ENCODE measurements at regions not wholly inside any gene's neighbourhood (a gene's known extent, or its start where the extent isn't known, plus 50 kb on each side); places are given as distances from the start of the nearest gene placed in this dataset.

- TF ChIP-seq CTCF (IDR thresholded peaks at IDR 0.05) (no peak), POLR2A (IDR thresholded peaks at IDR 0.05) (no peak)
These were observed 328.6 kb downstream of the ENC1 start for GRCh38 chr5:74311961-74312360.
